Tibial artery (tissue), 4 donors: ENCODE measurements at regions not wholly inside any gene's neighbourhood (a gene's known extent, or its start where the extent isn't known, plus 50 kb on each side); places are given as distances from the start of the nearest gene placed in this dataset.

Experiments
- DNase-seq, 2 donors: peaks; one replicate each; pipeline ENCODE4 v3.0.0-alpha.2; 2019
- H3K27ac ChIP-seq, 2 donors: fragments of 200-600 bp; sonication (generic) in 1 of 2; 1 replicate in 1 of 2; 2 replicates in 1 of 2; pipeline ENCODE4 v1.5.1; 2018 to 2019; ENCODE audit warnings: mild to moderate bottlenecking in 1 of 2
- H3K27me3 ChIP-seq, 2 donors: fragments of 200-600 bp; sonication (generic) in 1 of 2; one replicate each; pipeline versions ENCODE4 v1.5.1 to v1.6.0; 2016 to 2019
- H3K36me3 ChIP-seq, 3 donors: fragments of 200-600 bp; sonication (generic) in 2 of 3; one replicate each; pipeline ENCODE4 v1.5.1; 2016 to 2019; ENCODE audit warnings: mild to moderate bottlenecking in 2 of 3
- H3K4me1 ChIP-seq, 4 donors: fragments of 200-600 bp; sonication (generic) in 2 of 4; 1 replicate in 3 of 4; 2 replicates in 1 of 4; pipeline ENCODE4 v1.5.1; 2016 to 2019
- H3K4me3 ChIP-seq, 2 donors: fragments of 200-600 bp; sonication (generic) in 1 of 2; 1 replicate in 1 of 2; 2 replicates in 1 of 2; pipeline ENCODE4 v1.5.1; 2018 to 2019; ENCODE audit warnings: mild to moderate bottlenecking in 2 of 2
- H3K9me3 ChIP-seq, 3 donors: fragments of 200-600 bp; sonication (generic) in 1 of 3; one replicate each; pipeline ENCODE4 v1.5.1; 2016 to 2019
- intact Hi-C: fragments of 100-400 bp; cut with DNase I; formaldehyde crosslinking; loops from one replicate; pipeline ENCODE4 v1.15.0; 2023; ENCODE audit warnings: low total_unique reads
- TF ChIP-seq, protein P1 (sequence below), 2 experiments: fragments of 200-600 bp in 1 of 2; fragments of 450-650 bp in 1 of 2; IDR thresholded peaks; one replicate each; pipeline ENCODE4 v1.5.1; 2017 to 2019; ENCODE audit warnings: antibody characterized with exemption in 2 of 2, mild to moderate bottlenecking in 1 of 2, moderate library complexity in 1 of 2

DNA sequence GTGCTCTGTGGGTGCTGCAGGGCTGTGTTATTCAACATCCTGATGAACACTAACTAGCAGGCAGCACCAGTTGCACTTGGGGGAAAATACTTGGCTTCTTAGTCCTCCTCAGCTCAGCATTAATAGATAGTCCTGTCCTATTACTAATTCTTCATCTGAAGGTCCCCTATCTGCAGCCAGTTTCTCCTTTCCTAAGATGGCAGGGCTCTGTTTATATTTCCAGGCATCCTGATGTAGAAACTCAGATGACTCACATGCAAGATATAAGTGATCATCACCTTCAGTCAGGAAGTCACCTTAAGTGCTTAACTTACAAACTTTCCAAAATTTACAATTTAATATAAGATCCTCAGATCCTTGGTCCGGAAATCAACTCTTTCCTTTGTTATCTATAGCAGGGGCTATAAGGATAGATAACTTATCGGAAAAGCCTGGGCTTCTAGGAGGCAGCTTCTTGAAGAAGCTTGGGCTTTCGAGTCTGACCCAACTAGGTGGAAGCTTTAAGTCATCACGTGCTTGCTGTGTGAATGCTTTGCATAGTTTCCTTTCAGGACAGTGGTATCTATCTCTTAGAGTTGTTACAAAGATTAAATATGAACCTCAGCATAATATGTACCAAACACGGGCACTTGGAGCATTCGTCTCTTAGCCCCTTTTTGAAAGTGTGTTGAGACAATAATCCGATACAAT, 181.0 kb upstream of the GRIP1 start:
- intact Hi-C loops, result no loop called here

DNA sequence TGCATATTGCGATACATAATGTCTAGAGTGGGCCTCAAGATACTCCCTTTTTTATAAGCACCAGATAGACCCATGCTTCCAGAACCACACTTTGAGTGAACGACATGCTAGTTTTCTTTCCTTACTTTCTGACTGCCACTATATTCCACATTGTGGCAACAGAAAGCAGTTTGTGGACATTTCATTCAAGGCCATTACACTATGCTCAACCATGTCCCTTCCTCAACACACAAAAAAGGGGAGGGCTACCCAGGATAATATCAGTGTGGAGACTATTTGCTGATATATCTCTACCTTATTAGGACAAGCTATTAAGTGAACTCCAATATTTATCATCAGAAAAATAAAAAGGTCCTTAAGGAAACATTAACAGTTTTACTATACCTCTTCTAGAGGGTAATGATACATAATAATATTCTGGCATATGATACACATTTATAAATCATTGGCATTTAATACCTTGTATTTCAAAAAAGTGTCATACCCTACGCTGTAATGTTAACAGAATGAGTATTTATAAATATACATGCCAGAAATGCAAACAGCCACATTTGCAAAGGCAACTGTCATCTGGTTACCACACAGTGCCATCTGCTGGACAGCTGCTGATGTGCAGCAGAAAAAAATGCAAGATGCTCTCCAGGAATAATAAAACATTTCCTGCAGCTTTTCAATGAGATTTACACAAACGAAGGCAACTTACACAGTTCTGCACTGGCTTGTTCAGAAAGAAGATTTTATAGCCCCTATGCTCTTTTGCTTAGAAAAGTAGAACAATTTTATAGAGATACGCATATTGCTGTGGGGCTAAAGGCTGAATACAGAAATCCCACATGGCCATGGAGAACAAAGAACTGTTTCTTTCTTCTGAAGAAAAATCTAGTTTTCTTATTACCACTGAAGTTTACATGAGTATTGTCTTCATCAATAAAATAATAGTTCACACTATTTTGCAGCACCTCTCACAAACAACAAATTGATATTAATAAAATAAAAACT, 182.2 kb upstream of the GRIP1 start:
- Histone ChIP-seq H3K27ac (no peak overlapping the region), H3K4me3 (no peak overlapping the region), H3K9me3 (no peaks in the 10 kb centered on the region), H3K4me1 (no peaks in the 10 kb centered on the region), H3K36me3 (no peaks in the 10 kb centered on the region), H3K27me3 (no peaks in the 10 kb centered on the region)
- intact Hi-C loops, result no loop called here
- peak; percentile 58 to 62 for DNase-seq
- TF ChIP-seq, protein P1, sequence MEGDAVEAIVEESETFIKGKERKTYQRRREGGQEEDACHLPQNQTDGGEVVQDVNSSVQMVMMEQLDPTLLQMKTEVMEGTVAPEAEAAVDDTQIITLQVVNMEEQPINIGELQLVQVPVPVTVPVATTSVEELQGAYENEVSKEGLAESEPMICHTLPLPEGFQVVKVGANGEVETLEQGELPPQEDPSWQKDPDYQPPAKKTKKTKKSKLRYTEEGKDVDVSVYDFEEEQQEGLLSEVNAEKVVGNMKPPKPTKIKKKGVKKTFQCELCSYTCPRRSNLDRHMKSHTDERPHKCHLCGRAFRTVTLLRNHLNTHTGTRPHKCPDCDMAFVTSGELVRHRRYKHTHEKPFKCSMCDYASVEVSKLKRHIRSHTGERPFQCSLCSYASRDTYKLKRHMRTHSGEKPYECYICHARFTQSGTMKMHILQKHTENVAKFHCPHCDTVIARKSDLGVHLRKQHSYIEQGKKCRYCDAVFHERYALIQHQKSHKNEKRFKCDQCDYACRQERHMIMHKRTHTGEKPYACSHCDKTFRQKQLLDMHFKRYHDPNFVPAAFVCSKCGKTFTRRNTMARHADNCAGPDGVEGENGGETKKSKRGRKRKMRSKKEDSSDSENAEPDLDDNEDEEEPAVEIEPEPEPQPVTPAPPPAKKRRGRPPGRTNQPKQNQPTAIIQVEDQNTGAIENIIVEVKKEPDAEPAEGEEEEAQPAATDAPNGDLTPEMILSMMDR (IDR thresholded peaks at IDR 0.05), result peak; percentile 58 to 79

More for the DNA sequence above, 181.0 kb upstream of the GRIP1 start:
- Histone ChIP-seq H3K4me1 (no peaks in the 10 kb centered on the region), H3K9me3 (no peaks in the 10 kb centered on the region), H3K27ac (no peak overlapping the region), H3K36me3 (no peaks in the 10 kb centered on the region), H3K27me3 (no peaks in the 10 kb centered on the region), H3K4me3 (no peak overlapping the region)
- no peak for DNase-seq
- TF ChIP-seq, protein P1 (IDR thresholded peaks at IDR 0.05), result no peak

DNA sequence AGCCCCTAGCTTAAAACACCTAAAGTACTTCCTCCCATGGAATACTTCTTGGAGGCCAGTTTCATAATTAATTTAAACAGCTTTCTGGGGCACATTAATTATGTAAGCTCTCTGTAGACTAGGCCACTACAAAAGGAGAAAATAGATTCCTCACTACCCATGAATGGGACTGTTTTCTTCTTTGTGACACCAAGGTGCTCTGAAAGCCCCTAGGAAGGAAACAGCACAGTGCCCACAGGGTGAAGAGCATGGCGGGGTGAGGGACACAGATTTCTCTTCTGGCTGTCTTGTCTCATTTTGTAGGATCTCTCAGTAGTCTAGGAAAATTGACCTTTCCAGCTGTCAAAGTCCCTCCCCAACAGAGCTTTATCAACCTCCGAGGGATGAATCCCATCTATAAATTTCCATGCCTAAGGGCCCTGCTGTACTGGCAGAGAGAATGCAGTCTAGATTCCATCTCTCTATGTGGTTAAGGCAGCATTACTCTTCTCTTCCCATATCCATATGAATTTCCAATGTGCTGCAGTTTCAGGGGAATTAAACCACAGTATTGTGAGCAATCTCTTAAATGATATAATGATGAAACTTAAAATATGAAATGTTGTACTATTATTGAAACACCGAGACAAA, 183.6 kb upstream of the GRIP1 start:
- intact Hi-C loops, result no loop called here
- Histone ChIP-seq H3K9me3 (no peaks in the 10 kb centered on the region), H3K4me3 (no peak overlapping the region), H3K4me1 (no peaks in the 10 kb centered on the region), H3K36me3 (no peaks in the 10 kb centered on the region), H3K27me3 (no peaks in the 10 kb centered on the region), H3K27ac (no peak overlapping the region)
- no peak for DNase-seq
- TF ChIP-seq, protein P1 (IDR thresholded peaks at IDR 0.05), result no peak

DNA sequence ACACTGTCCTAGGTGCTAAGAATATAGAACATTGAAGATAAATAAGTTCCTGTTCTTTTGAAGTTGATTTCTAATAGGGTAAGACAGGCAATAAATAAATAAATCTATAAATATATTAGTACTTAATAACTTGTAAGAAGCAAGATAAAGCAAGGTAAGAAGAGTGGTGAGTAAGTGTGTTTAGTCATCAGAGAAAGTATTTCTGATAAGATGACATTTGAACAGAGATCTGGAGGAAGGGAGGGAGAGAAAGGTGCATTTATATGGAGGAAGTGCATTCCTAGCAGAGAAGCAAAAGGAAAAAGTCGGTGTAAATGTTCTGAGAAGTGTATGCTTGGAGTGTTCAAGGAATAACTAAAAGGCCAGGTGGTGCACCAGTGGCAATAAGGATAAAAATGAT, 184.4 kb upstream of the GRIP1 start:
- Histone ChIP-seq H3K27ac (no peak overlapping the region), H3K36me3 (no peaks in the 10 kb centered on the region), H3K4me3 (no peak overlapping the region), H3K9me3 (no peaks in the 10 kb centered on the region), H3K27me3 (no peaks in the 10 kb centered on the region), H3K4me1 (no peaks in the 10 kb centered on the region)
- DNase-seq, result no peak
- intact Hi-C loops, result no loop called here
- TF ChIP-seq, protein P1 (IDR thresholded peaks at IDR 0.05), result no peak

DNA sequence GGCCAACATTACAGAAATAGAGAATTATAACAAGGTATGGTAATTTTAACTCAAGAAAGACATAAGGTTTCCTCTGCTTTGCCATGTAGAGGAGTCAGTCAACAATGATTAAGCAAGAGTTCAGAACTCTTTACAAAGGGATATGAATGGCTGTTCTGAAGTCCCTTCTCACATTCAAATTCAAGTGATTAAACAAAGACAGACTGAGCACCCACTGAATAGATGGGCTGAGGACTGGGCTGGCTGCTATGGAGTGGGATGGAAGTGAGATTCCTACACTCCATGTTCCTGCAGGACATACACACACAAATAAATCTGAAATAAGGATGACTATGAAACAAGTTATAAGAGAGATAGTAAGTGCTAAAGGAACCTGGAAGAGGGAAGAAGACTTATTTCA, 199.0 kb upstream of the GRIP1 start:
- TF ChIP-seq, protein P1 (IDR thresholded peaks at IDR 0.05), result no peak
- no peak for DNase-seq
- Histone ChIP-seq H3K27me3 (no peaks in the 10 kb centered on the region), H3K27ac (no peak overlapping the region), H3K36me3 (no peaks in the 10 kb centered on the region), H3K9me3 (no peaks in the 10 kb centered on the region), H3K4me1 (no peaks in the 10 kb centered on the region), H3K4me3 (no peak overlapping the region)
- intact Hi-C loops, result no loop called here
